B cell (primary cell): ENCODE measurements at regions not wholly inside any gene's neighbourhood (a gene's known extent, or its start where the extent isn't known, plus 50 kb on each side); places are given as distances from the start of the nearest gene placed in this dataset.

Experiments
- ATAC-seq: fragments of 200-7000 bp; cut with Tn5 transposase; one replicate; pipeline ENCODE4 v1.10.0; 2021; ENCODE audit warnings: low read depth, mild to moderate bottlenecking, moderate number of reproducible peaks, moderate library complexity
- CTCF ChIA-PET: fragments of 350-600 bp; sonication (Branson Sonifier 250); formaldehyde crosslinking; loops from one replicate; lab custom pipeline; 2021; ENCODE audit warnings: antibody characterized with exemption, inconsistent platforms; lab: Charles Lee
- POLR2A ChIA-PET: fragments of 350-600 bp; sonication (Branson Sonifier 250); formaldehyde crosslinking; loops from one replicate; lab custom pipeline; 2021; ENCODE audit warnings: antibody characterized with exemption; lab: Charles Lee
- DNase-seq: peaks from one replicate; pipeline ENCODE4 v3.0.0; 2013
- H2AFZ ChIP-seq: 2 replicates; pipeline ENCODE4 v1.6.1; 2012; ENCODE audit warnings: mild to moderate bottlenecking, low read depth, low read length; ENCODE audit not compliant: insufficient read depth, poor library complexity, severe bottlenecking
- H3K27ac ChIP-seq, 2 donors: 1 replicate in 1 of 2; 2 replicates in 1 of 2; pipeline ENCODE4 v1.5.1; 2012 to 2013; ENCODE audit warnings: low read length in 2 of 2, mild to moderate bottlenecking in 2 of 2, moderate library complexity in 1 of 2
- H3K27me3 ChIP-seq, 4 experiments: fragments of 200-600 bp in 1 of 4; sonication (generic) in 1 of 4; replicated peaks in 1 of 4; 1 replicate in 2 of 4; 2 replicates in 2 of 4; pipeline versions ENCODE4 v1.6.1 to v1.7.0; 2013 to 2016; ENCODE audit warnings: low read length in 3 of 4, mild to moderate bottlenecking in 2 of 4, mixed read lengths in 1 of 4, moderate library complexity in 1 of 4; ENCODE audit not compliant: insufficient read depth in 4 of 4, control insufficient read depth in 3 of 4; ENCODE audit errors: control extremely low read depth in 1 of 4
- H3K36me3 ChIP-seq, 2 experiments: replicated peaks in 1 of 2; 1 replicate in 1 of 2; 2 replicates in 1 of 2; pipeline versions ENCODE4 v1.6.1 to v1.7.1; 2013; ENCODE audit warnings: low read length in 1 of 2; ENCODE audit not compliant: insufficient read depth in 2 of 2, control insufficient read depth in 1 of 2; ENCODE audit errors: control extremely low read depth in 1 of 2, extremely low read depth in 1 of 2
- H3K4me1 ChIP-seq, 2 donors: fragments of 200-600 bp in 1 of 2; sonication (generic) in 1 of 2; 1 replicate in 1 of 2; 2 replicates in 1 of 2; pipeline versions ENCODE4 v1.5.1 to v1.6.1; 2013 to 2017; ENCODE audit warnings: low read length in 2 of 2; ENCODE audit not compliant: control insufficient read depth in 2 of 2, insufficient read depth in 2 of 2
- H3K4me2 ChIP-seq: replicated peaks from 2 replicates; pipeline ENCODE3; 2012; ENCODE audit warnings: mild to moderate bottlenecking, low read depth, low read length; ENCODE audit not compliant: poor library complexity, severe bottlenecking
- H3K4me3 ChIP-seq, 5 experiments: fragments of 200-600 bp in 1 of 5; sonication (generic) in 1 of 5; 1 replicate in 3 of 5; 2 replicates in 2 of 5; pipeline versions ENCODE4 v1.5.1 to v1.7.0; 2011 to 2016; ENCODE audit warnings: low read length in 4 of 5, mild to moderate bottlenecking in 4 of 5, low read depth in 2 of 5, control low read depth in 1 of 5, moderate library complexity in 1 of 5; ENCODE audit not compliant: insufficient read depth in 1 of 5; ENCODE audit errors: control extremely low read depth in 1 of 5, extremely low read depth in 1 of 5
- H3K79me2 ChIP-seq: fragments of 200-600 bp; sonication (generic); one replicate; pipeline ENCODE4 v1.6.0; 2016; ENCODE audit warnings: low read length; ENCODE audit not compliant: control insufficient read depth, insufficient read depth
- H3K9ac ChIP-seq: fragments of 200-600 bp; sonication (generic); 2 replicates; pipeline ENCODE4 v1.6.1; 2017; ENCODE audit warnings: mild to moderate bottlenecking, low read length, moderate library complexity
- H3K9me3 ChIP-seq, 3 donors: one replicate each; pipeline versions ENCODE4 v1.6.1 to v1.7.1; 2013; ENCODE audit warnings: low read length in 2 of 3; ENCODE audit not compliant: control insufficient read depth in 2 of 3, insufficient read depth in 1 of 3; ENCODE audit errors: control extremely low read depth in 1 of 3
- H4K20me1 ChIP-seq: 2 replicates; pipeline ENCODE4 v1.6.0; 2012; ENCODE audit warnings: mild to moderate bottlenecking, low read length; ENCODE audit not compliant: insufficient read depth, control insufficient read depth, poor library complexity, severe bottlenecking
- H3K27ac Mint-ChIP-seq: one replicate; pipeline ENCODE4 v1.8.0; 2021; ENCODE audit warnings: mixed read lengths
- H3K27me3 Mint-ChIP-seq: one replicate; pipeline ENCODE4 v1.8.0; 2021; ENCODE audit warnings: mixed read lengths
- H3K4me1 Mint-ChIP-seq: one replicate; pipeline ENCODE4 v1.8.0; 2021; ENCODE audit warnings: mixed read lengths
- H3K4me3 Mint-ChIP-seq: one replicate; pipeline ENCODE4 v1.8.0; 2021; ENCODE audit warnings: mixed read lengths
- H3K9me3 Mint-ChIP-seq: one replicate; pipeline ENCODE4 v1.8.0; 2022; ENCODE audit warnings: mixed read lengths; ENCODE audit not compliant: insufficient read depth
- EZH2 ChIP-seq: IDR thresholded peaks from 2 replicates; pipeline ENCODE4 v1.6.1; 2012; ENCODE audit warnings: borderline replicate concordance, low read depth, mild to moderate bottlenecking, moderate library complexity, low read length; ENCODE audit not compliant: insufficient read depth, poor library complexity, severe bottlenecking
- WGBS: methylation state at CpG from one replicate; pipeline ENCODE4 v1.1.5; 2013; ENCODE audit warnings: missing lambda C conversion rate; ENCODE audit not compliant: insufficient coverage; 5-methylcytosine and 5-hydroxymethylcytosine counted together
- intact Hi-C: fragments of 100-400 bp; cut with micrococcal nuclease; formaldehyde crosslinking; loops from one replicate; pipeline ENCODE4 v1.10.0; 2022
- TF ChIP-seq, protein P1 (sequence below): fragments of 200-600 bp; IDR thresholded peaks from one replicate; pipeline ENCODE4 v1.8.0; 2022; ENCODE audit warnings: antibody characterized with exemption, mild to moderate bottlenecking

- Histone ChIP-seq H3K4me2 (no peak overlapping the region), H3K27ac (no peak overlapping the region), H3K9ac (no peak overlapping the region), H3K27me3 (peaks cover 0 to 4% (median 1%) of the 10 kb centered on the region in 4 experiments), H3K36me3 (no peaks in the 10 kb centered on the region), H3K4me3 (no peak overlapping the region), H4K20me1 (no peaks in the 10 kb centered on the region), H2AFZ (no peak overlapping the region), H3K4me1 (peaks cover 0 to 3% of the 10 kb centered on the region in 2 donors), H3K9me3 (no peaks in the 10 kb centered on the region), H3K79me2 (no peaks in the 10 kb centered on the region)
- intact Hi-C loops: no loop called here
- ChIA-PET POLR2A (no interaction called here), CTCF (interaction anchor here (0.7 to 1.8 kb wide), 2 partner anchors 149 to 170 kb away, joined by 4 to 5 read pairs; no protein-coding TSS in a partner anchor)
- H3K9me3 Mint-ChIP-seq: no peaks in the 10 kb centered on the region
- no peak for ATAC-seq
- H3K4me1 Mint-ChIP-seq: peaks cover 2% of the 10 kb centered on the region
- TF ChIP-seq, protein P1, sequence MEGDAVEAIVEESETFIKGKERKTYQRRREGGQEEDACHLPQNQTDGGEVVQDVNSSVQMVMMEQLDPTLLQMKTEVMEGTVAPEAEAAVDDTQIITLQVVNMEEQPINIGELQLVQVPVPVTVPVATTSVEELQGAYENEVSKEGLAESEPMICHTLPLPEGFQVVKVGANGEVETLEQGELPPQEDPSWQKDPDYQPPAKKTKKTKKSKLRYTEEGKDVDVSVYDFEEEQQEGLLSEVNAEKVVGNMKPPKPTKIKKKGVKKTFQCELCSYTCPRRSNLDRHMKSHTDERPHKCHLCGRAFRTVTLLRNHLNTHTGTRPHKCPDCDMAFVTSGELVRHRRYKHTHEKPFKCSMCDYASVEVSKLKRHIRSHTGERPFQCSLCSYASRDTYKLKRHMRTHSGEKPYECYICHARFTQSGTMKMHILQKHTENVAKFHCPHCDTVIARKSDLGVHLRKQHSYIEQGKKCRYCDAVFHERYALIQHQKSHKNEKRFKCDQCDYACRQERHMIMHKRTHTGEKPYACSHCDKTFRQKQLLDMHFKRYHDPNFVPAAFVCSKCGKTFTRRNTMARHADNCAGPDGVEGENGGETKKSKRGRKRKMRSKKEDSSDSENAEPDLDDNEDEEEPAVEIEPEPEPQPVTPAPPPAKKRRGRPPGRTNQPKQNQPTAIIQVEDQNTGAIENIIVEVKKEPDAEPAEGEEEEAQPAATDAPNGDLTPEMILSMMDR: peak; percentile 26
- no peak for TF ChIP-seq EZH2
- H3K4me3 Mint-ChIP-seq: no peak overlapping the region
- DNase-seq: no peak
- WGBS: 100% methylated on average over 3 of the region's 4 CpGs
- no peak overlapping the region for H3K27ac Mint-ChIP-seq
- peaks cover 12% of the 10 kb centered on the region for H3K27me3 Mint-ChIP-seq
These were observed 131.7 kb upstream of the CLINT1 start for GRCh38 chr5:157990583-157991181.

- intact Hi-C loops: no loop called here
- H3K4me2 ChIP-seq: no peak overlapping the region
- no peak overlapping the region for H3K4me3 Mint-ChIP-seq
- no peaks in the 10 kb centered on the region for H3K79me2 ChIP-seq
- DNase-seq: no peak
- peaks cover 0 to 4% (median 1%) of the 10 kb centered on the region in 4 experiments for H3K27me3 ChIP-seq
- no peak overlapping the region for H3K27ac Mint-ChIP-seq
- POLR2A ChIA-PET: no interaction called here
- H3K27ac ChIP-seq: no peak overlapping the region
- no peak for ATAC-seq
- no peaks in the 10 kb centered on the region for H4K20me1 ChIP-seq
- H3K9me3 Mint-ChIP-seq: no peaks in the 10 kb centered on the region
- no peak for TF ChIP-seq EZH2
- TF ChIP-seq, protein P1: no peak
- H3K4me1 Mint-ChIP-seq: no peaks in the 10 kb centered on the region
- H3K27me3 Mint-ChIP-seq: peaks cover 12% of the 10 kb centered on the region
- CTCF ChIA-PET: no interaction called here
- no peak overlapping the region for H3K9ac ChIP-seq
- WGBS: 100% methylated on average over 3 of the region's 6 CpGs
- H3K9me3 ChIP-seq: no peaks in the 10 kb centered on the region
- H3K36me3 ChIP-seq: no peaks in the 10 kb centered on the region
- H3K4me1 ChIP-seq: no peaks in the 10 kb centered on the region
- no peak overlapping the region for H2AFZ ChIP-seq
- H3K4me3 ChIP-seq: no peak overlapping the region
These were observed 130.4 kb upstream of the CLINT1 start for GRCh38 chr5:157989296-157989695.
